HG03064 (cell line): ENCODE measurements at regions not wholly inside any gene's neighbourhood (a gene's known extent, or its start where the extent isn't known, plus 50 kb on each side); places are given as distances from the start of the nearest gene placed in this dataset.
"Not testable (repeated sequence)": the region's sequence is repeated elsewhere in the genome, so short reads cannot be mapped to it uniquely, and the experiment has no call there.

Experiments used
- ATAC-seq: cut with Tn5 transposase; IDR thresholded peaks from one replicate; pipeline ENCODE4 v1.9.1; 2021; ENCODE audit warnings: low read depth; ENCODE audit not compliant: unreplicated experiment

DNA sequence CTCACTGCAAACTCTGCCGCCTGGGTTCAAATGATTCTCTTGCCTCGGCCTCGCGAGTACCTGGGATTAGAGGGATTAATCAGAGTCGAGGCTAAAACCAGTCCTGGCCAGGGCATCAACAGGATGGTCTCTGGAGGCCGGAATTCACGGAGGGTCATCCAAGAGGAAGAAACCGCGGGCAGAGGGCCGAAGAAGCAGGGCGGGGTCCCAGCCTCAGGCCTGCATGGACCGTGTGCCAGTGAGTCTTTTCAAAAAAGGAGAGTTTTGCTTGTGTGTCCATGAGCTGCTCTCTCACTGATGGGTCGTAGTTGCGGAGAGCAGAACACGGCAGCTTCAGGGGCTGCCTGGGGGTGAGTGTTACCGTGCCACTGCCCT is 295.1 kb upstream of the ZNF337 start:
- no peak for ATAC-seq

DNA sequence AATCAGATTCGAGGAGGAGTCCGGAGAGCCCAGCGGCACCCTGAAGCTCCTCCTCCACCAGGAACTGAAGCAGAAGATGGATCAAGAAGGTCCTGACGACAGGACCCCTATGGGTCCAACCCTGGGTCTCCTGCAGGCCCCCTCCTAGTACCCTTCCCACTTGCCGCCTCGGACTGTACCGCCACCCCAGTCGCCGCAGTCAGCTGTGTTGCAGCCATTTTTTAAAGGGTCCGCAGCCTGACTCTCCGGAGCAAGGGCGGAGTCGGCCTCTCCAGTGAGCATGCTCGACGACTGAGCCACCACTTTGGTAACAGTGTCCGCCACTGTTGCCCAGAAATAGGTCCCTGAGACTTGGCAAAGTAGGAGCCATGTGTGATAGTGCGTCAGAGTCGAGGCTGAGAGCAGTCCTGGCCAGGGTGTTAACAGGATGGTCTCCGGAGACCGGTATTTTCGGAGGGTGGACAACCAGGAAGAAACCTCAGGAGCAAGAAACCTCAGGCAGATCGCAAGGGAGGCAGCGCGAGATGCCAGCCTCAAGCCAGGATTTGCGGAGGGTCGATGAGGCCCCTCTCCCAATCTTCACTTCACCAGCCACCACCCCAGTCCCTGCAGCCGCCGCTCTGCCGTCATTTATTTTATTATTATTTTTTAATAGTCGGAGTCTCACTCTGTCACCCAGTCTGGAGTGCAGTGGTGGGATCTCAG is 294.6 kb upstream of the ZNF337 start:
- no peak for ATAC-seq

DNA sequence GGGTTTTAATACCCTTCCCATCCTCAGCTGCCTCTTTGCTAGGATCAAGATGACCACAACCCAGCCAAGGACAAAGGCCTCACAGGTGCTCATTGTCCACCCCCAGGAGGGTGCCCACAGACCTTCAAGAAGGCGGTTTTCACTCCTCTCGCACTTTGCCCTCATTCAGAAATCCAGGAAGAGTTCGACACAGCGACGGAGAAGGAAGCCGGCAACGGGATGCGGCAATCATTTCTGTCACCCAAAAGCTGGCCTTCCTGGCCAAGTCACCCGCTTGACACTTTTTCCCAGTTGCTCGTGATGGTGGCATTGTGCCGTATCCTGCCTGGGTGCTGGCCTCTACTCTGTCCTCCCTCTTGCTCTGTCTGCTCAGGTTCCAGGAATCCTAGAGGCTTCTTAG is 293.0 kb upstream of the ZNF337 start:
- not testable (repeated sequence) for ATAC-seq

DNA sequence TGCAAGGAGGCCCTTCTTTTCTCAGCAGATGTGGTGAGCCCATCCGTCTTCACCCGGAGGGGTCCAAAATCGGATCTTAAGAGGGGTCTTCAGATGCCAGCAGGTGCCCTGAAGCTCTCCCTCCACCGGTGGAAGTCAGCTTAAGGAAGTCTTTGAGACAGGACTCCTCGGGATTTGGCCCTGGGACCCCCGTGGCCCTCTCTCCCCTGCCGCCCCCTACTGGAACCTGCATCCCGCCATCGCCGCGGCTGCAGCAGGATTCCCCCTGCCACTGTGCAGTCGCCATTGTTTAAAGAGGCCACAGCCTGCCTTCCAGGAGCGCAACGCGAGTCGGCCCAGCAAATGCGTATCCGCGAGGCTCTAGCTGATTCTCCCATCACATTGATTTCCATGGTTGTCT is 292.5 kb upstream of the ZNF337 start:
- ATAC-seq, result no peak

GRCh38 chr20:25987928-25988560 is 291.4 kb upstream of the ZNF337 start:
- not testable (repeated sequence) for ATAC-seq

DNA sequence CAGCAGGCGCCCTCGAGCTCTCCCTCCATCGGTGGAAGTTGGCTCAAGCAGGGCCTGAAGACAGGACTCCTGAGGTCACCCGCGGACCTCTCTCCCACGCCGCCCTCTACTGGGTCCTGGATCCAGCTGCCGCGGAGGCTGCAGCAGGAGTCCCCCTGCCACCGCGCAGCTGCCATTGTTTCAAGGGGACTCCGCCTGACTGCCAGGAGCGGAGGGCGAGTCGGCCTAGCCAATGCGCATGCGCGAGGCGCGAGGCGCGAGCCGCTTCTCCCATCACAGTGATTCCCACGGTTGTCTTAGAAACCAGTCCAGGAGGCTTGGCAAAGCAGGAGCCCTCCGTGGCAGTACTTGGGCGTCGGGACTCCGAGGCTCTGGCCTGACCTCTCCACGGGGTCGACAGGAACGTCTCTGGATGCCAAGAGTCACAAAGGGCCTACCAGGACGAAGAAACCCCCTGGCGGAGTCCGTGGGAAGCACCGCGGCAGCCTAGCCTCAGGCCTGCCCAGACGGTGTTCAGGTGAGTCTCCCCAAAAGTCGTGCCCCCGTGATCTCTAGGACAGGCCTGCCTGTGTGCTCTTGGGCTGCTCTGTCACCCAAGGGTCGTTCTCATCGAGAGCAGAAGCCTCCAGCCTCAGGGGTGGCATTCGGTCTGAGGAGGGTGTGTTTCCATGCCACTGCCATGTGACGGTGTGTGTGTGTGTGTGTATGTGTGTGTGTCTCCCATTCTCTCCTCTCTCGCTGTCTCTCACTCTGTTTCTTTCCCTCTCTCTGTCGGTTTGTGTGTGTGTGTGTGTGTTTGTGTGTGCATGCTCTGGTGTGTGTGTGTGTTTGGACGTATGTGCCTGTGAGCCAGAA is 290.6 kb upstream of the ZNF337 start:
- ATAC-seq, result peak; percentile 73

DNA sequence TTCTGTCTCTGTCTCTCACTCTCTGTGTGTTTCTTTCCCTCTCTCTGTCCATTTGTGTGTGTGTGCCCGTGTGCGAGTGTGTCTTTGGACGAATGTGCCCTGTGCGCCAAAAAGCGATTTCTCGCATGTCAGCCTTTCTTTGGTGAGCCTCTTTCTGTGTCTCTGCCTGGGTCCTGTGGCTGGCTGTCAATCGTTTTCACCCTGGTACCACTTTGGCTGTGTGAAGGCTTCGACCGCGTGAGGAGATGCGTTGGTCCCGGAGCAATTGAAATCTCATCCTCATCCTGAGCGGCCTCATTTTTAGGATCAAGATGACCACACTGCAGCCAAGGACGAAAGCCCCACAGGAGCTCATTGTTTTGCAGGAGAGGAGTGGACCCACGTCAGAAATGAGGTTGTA is 288.9 kb upstream of the ZNF337 start:
- ATAC-seq, result no peak

GRCh38 chr20:25984933-25985332 is 288.3 kb upstream of the ZNF337 start:
- no peak for ATAC-seq

- not testable (repeated sequence) for ATAC-seq
Observed at GRCh38 chr20:25982701-25983100, 286.0 kb upstream of the ZNF337 start.

GRCh38 chr20:25978450-25979190 is 282.0 kb upstream of the ZNF337 start:
- not testable (repeated sequence) for ATAC-seq

GRCh38 chr20:25975816-25976215 is 279.2 kb upstream of the ZNF337 start:
- not testable (repeated sequence) for ATAC-seq

- not testable (repeated sequence) for ATAC-seq
Observed at GRCh38 chr20:25965203-25965602, 268.6 kb upstream of the ZNF337 start.

DNA sequence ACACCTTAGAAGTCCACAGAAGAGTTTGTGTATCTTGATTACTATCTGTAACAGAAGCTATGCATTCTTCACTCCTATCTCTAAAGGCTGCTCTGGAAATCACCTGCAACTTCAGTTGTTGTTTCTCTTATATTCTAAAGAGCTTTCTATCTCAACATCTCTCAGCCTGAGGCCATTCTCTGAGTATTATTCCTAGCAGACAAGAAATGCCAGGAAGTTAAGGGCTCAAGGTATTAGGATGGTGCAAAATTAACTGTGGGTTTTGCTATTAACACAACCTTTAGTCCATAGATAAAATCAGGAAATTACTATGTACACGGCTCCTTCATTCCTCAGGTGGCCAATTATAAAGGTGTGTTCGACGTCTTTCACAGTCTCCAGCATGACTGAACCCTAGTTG is 257.2 kb upstream of the ZNF337 start:
- not testable (repeated sequence) for ATAC-seq

GRCh38 chr20:25935230-25935629 is 238.6 kb upstream of the ZNF337 start:
- not testable (repeated sequence) for ATAC-seq

DNA sequence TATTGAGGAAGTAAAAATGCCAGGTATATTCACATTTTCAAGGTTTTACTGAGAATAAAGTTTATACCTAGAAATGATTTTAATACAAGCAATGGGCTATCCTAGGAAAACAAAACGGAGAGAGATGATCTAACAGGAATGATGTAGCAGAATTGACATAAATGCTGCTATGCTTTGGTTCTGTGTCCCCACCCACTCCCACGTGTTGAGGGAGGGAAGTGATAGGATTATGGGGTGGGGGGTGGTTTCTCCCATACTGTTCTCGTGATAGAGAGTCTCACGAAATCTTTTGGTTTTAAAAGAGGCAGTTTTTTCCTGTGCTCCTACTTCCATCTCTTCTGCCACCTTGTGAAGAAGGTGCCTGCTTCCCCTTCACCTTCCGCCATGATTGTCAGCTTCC is 236.2 kb upstream of the ZNF337 start:
- ATAC-seq, result not testable (repeated sequence)

DNA sequence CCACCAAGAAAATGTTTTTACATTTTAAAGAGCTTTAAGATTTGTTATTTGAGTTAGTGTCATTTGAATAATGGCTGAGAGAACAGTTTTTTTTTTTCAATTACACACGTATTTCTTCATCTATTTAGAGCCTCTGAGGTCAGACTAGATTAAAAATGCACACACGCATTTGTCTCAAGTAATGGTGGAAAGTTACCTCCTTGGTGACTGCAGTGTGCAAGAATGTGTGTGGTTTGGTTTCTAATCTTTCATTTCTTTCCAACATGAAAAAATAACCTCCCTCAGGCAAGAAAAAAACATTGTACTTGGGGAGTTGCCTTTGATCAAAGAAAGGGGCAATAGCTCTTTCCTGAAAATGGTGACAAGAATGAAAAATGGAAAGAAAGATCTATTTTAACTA is 235.5 kb upstream of the ZNF337 start:
- ATAC-seq, result not testable (repeated sequence)

DNA sequence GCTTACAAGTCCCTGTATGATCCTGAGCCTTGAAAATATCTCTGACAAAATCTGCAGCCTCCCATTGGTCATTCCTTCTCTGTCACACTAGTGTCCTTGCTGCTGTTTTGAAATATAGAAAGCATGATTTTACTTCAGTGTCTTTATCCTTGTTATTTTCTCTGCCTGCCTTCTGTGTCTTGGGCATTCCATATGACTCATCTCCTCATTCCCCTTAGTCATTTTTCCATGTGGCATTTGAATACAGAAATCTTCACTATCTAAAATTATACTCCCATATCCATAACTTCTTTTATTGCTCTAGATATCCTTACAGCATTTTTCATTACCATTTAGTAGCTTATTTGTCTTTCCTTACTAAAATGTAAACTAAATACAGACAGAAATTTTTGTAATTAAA is 205.7 kb upstream of the ZNF337 start:
- not testable (repeated sequence) for ATAC-seq

- ATAC-seq, result not testable (repeated sequence)
Observed at GRCh38 chr20:25898663-25899062, 202.0 kb upstream of the ZNF337 start.

- not testable (repeated sequence) for ATAC-seq
Observed at GRCh38 chr20:25879096-25879495, 182.4 kb upstream of the ZNF337 start.

DNA sequence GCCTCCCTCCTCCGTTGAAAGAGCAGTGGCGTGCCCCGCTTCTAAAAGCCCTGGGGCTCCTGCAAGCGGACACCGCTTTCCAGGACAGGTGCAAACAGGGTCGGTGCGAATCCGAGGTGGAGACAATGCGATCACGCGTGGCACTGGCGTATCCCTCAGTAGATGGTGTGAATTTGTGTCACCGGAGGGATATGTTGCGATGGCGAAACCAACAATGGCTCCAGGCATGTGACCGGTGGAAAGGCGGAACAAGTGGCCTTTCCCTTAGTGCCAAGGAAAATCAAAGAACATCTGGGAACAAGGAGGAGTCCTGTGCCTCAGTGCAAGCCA is 172.0 kb upstream of the ZNF337 start:
- ATAC-seq, result not testable (repeated sequence)
